GM06990 (cell line): ENCODE measurements at regions not wholly inside any gene's neighbourhood (a gene's known extent, or its start where the extent isn't known, plus 50 kb on each side); places are given as distances from the start of the nearest gene placed in this dataset.

Experiments used
- DNase-seq: peaks from one replicate; pipeline ENCODE4 v3.0.0-alpha.2; 2011; ENCODE audit not compliant: insufficient read length; ENCODE audit errors: extremely low read depth
- H3K27me3 ChIP-seq: replicated peaks from 2 replicates; pipeline ENCODE4 v1.6.0; 2011; ENCODE audit warnings: low read length; ENCODE audit not compliant: control insufficient read depth, insufficient read depth
- H3K36me3 ChIP-seq: 2 replicates; pipeline ENCODE4 v1.5.1; 2011; ENCODE audit warnings: low read length; ENCODE audit not compliant: control insufficient read depth, insufficient read depth
- H3K4me3 ChIP-seq: replicated peaks from 2 replicates; pipeline ENCODE4 v1.5.1; 2011; ENCODE audit warnings: low read depth, mild to moderate bottlenecking, control low read depth, low read length
- CTCF ChIP-seq: IDR thresholded peaks from 2 replicates; pipeline ENCODE4 v1.5.1; 2011; ENCODE audit warnings: low read length, control low read depth, mild to moderate bottlenecking, inconsistent platforms; ENCODE audit not compliant: insufficient read depth, poor library complexity, severe bottlenecking

- TF ChIP-seq CTCF = no peak
- no peak for DNase-seq
Measured at GRCh38 chr12:94717656-94718055, 67.3 kb upstream of the TMCC3 start.

GRCh38 chr12:94717108-94717507 lies 66.8 kb upstream of the TMCC3 start:
- Histone ChIP-seq H3K27me3 (no peaks in the 10 kb centered on the region), H3K36me3 (no peaks in the 10 kb centered on the region; the same call in 1 of the 2 replicates), H3K4me3 (no peak overlapping the region)
- DNase-seq = no peak
- TF ChIP-seq CTCF = no peak

More at GRCh38 chr12:94717656-94718055, 67.3 kb upstream of the TMCC3 start:
- Histone ChIP-seq H3K4me3 (no peak overlapping the region), H3K36me3 (no peaks in the 10 kb centered on the region; the same call in 1 of the 2 replicates), H3K27me3 (no peaks in the 10 kb centered on the region)

DNA sequence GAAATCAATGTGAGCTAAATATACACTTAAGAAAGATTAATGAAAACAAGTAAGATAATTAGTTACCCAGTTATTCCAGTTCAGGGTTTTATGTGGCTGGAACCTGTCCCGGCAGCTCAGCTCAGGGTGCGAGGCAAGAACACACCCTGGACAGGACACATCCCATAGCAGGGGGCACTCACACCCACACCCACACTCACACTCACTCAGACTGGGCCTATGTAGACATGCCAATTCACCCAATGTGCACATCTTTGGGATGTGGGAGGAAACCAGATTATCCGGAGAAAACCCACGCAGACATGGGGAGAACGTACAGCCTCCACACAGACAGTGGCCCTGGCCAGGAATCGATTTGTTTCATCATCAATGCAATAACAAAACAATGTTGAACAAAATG lies 66.0 kb upstream of the TMCC3 start:
- no peak for TF ChIP-seq CTCF
- Histone ChIP-seq H3K27me3 (no peaks in the 10 kb centered on the region), H3K36me3 (no peaks in the 10 kb centered on the region; the same call in 1 of the 2 replicates)

DNA sequence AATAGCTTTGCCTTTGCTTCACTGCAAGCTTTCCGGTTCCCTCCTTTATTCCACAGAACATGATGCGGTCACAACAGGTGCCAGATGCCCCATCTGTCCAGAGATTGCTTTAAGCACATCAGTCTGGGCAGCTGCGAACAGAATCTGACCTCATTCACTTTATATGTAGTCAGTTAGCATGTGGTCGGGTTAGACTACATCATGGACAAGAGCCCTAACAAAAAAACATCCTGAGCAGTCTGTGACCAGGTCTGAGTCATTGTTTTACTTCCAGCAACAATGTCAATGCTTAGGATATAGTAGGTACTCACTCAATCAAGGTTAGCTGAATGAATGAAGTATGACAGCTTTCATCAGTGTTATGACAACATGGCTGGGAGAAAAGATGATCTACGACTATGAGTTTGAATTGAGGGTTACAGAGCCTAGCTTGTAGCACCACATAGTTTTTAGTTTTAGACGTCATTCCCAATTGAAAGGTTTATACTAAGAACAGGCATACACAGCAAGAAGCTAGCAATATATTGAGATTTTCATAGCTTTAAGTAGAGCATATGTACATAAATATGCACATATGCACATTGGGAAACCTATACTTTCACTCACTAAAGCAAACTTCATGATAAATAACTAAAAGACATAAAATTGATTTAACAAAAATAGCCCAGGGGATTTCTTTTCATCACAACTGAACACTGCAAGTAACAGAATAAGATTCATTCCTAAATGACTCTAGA lies 64.2 kb upstream of the TMCC3 start:
- Histone ChIP-seq H3K27me3 (no peaks in the 10 kb centered on the region), H3K4me3 (no peak overlapping the region), H3K36me3 (no peaks in the 10 kb centered on the region; the same call in 1 of the 2 replicates)
- TF ChIP-seq CTCF = no peak
- no peak for DNase-seq

More for the DNA sequence above, 66.0 kb upstream of the TMCC3 start:
- no peak overlapping the region for H3K4me3 ChIP-seq
- no peak for DNase-seq

- no peak for DNase-seq
- no peaks in the 10 kb centered on the region for H3K27me3 ChIP-seq
- H3K36me3 ChIP-seq = no peaks in the 10 kb centered on the region; the same call in 1 of the 2 replicates
- H3K4me3 ChIP-seq = no peak overlapping the region
- TF ChIP-seq CTCF = no peak
Measured at GRCh38 chr12:94712815-94713515, 62.6 kb upstream of the TMCC3 start.
